ENCODE measurements at regions not wholly inside any gene's neighbourhood (a gene's known extent, or its start where the extent isn't known, plus 50 kb on each side); places are given as distances from the start of the nearest gene placed in this dataset.

- Histone ChIP-seq H3K4ac (ENCODE audit: low read depth in 1 of 2, low read length in 2 of 2) (no peak overlapping the region), H3K23ac (ENCODE audit: low read length in 2 of 2) (no peak overlapping the region), H3K4me2 (ENCODE audit: low read length, poor library complexity, severe bottlenecking) (no peak overlapping the region), H3K27ac (ENCODE audit: low read length, poor library complexity, severe bottlenecking) (no peak overlapping the region), H3K4me3 (ENCODE audit: insufficient read depth in 1 of 2, low read depth in 1 of 2, low read length in 2 of 2) (no peak overlapping the region), H2AK5ac (ENCODE audit: low read length, severe bottlenecking) (no peak overlapping the region), H4K91ac (ENCODE audit: low read length) (no peak overlapping the region), H2BK120ac (ENCODE audit: low read depth, low read length) (no peak overlapping the region), H2BK15ac (ENCODE audit: low read depth, poor library complexity, severe bottlenecking) (no peak overlapping the region), H3K4me1 (ENCODE audit: control insufficient read depth, insufficient read depth, low read depth, low read length) (no peaks in the 10 kb centered on the region), H3K79me1 (replicated peaks; ENCODE audit: low read length, poor library complexity, severe bottlenecking) (no peaks in the 10 kb centered on the region), H4K8ac (ENCODE audit: low read length) (no peak overlapping the region), H3K18ac (ENCODE audit: low read depth in 1 of 2, low read length in 2 of 2) (no peak overlapping the region), H3K9ac (ENCODE audit: low read length) (no peak overlapping the region), H3K14ac (ENCODE audit: low read length in 2 of 2) (no peak overlapping the region), H3K36me3 (ENCODE audit: control insufficient read depth in 1 of 2, insufficient read depth in 2 of 2, low read depth in 1 of 2, low read length in 2 of 2) (no peaks in the 10 kb centered on the region), H2BK12ac (ENCODE audit: low read length in 2 of 2) (no peak overlapping the region), H3K27me3 (ENCODE audit: control insufficient read depth in 1 of 2, insufficient read depth in 1 of 2, low read length in 2 of 2) (peaks cover 0 to 3% of the 10 kb centered on the region in 2 experiments), H3K9me3 (ENCODE audit: control insufficient read depth, low read length) (no peaks in the 10 kb centered on the region), H2BK5ac (ENCODE audit: low read depth, low read length, poor library complexity, severe bottlenecking) (no peak overlapping the region), H2AFZ (ENCODE audit: low read depth, low read length) (no peak overlapping the region)
- DNase-seq: no peak
- WGBS: 100% methylated on average over 1 of the region's 1 CpG
Measured at GRCh38 chr3:157767607-157768006, 264.4 kb upstream of the VEPH1 start.

- Histone ChIP-seq H2BK5ac (ENCODE audit: low read depth, low read length, poor library complexity, severe bottlenecking) (no peak overlapping the region), H2AFZ (ENCODE audit: low read depth, low read length) (no peak overlapping the region)
Measured at GRCh38 chr3:157763644-157764043, 260.4 kb upstream of the VEPH1 start.

GRCh38 chr3:157759311-157759710 lies 256.1 kb upstream of the VEPH1 start:
- Histone ChIP-seq H3K79me1 (replicated peaks; ENCODE audit: low read length, poor library complexity, severe bottlenecking) (no peaks in the 10 kb centered on the region), H2BK12ac (ENCODE audit: low read length in 2 of 2) (no peak overlapping the region), H2AFZ (ENCODE audit: low read depth, low read length) (no peak overlapping the region), H3K18ac (ENCODE audit: low read depth in 1 of 2, low read length in 2 of 2) (no peak overlapping the region), H2BK120ac (ENCODE audit: low read depth, low read length) (no peak overlapping the region), H3K4me3 (ENCODE audit: insufficient read depth in 1 of 2, low read depth in 1 of 2, low read length in 2 of 2) (no peak overlapping the region), H3K4me2 (ENCODE audit: low read length, poor library complexity, severe bottlenecking) (no peak overlapping the region), H3K27ac (ENCODE audit: low read length, poor library complexity, severe bottlenecking) (no peak overlapping the region), H4K91ac (ENCODE audit: low read length) (no peak overlapping the region), H3K4ac (ENCODE audit: low read depth in 1 of 2, low read length in 2 of 2) (no peak overlapping the region), H2BK15ac (ENCODE audit: low read depth, poor library complexity, severe bottlenecking) (no peak overlapping the region), H2BK5ac (ENCODE audit: low read depth, low read length, poor library complexity, severe bottlenecking) (no peak overlapping the region), H3K36me3 (ENCODE audit: control insufficient read depth in 1 of 2, insufficient read depth in 2 of 2, low read depth in 1 of 2, low read length in 2 of 2) (no peaks in the 10 kb centered on the region), H3K4me1 (ENCODE audit: control insufficient read depth, insufficient read depth, low read depth, low read length) (no peaks in the 10 kb centered on the region), H3K14ac (ENCODE audit: low read length in 2 of 2) (no peak overlapping the region), H3K27me3 (ENCODE audit: control insufficient read depth in 1 of 2, insufficient read depth in 1 of 2, low read length in 2 of 2) (peaks cover 0 to 6% of the 10 kb centered on the region in 2 experiments), H2AK5ac (ENCODE audit: low read length, severe bottlenecking) (no peak overlapping the region), H4K8ac (ENCODE audit: low read length) (no peak overlapping the region), H3K23ac (ENCODE audit: low read length in 2 of 2) (no peak overlapping the region), H3K9me3 (ENCODE audit: control insufficient read depth, low read length) (no peaks in the 10 kb centered on the region), H3K9ac (ENCODE audit: low read length) (no peak overlapping the region)
- no peak for DNase-seq
- 70% methylated on average over 4 of the region's 4 CpGs for WGBS

More at GRCh38 chr3:157763644-157764043, 260.4 kb upstream of the VEPH1 start:
- Histone ChIP-seq H3K23ac (ENCODE audit: low read length in 2 of 2) (no peak overlapping the region), H3K79me1 (replicated peaks; ENCODE audit: low read length, poor library complexity, severe bottlenecking) (no peaks in the 10 kb centered on the region), H3K4me2 (ENCODE audit: low read length, poor library complexity, severe bottlenecking) (no peak overlapping the region), H3K9me3 (ENCODE audit: control insufficient read depth, low read length) (no peaks in the 10 kb centered on the region), H2BK15ac (ENCODE audit: low read depth, poor library complexity, severe bottlenecking) (no peak overlapping the region), H3K14ac (ENCODE audit: low read length in 2 of 2) (no peak overlapping the region), H3K18ac (ENCODE audit: low read depth in 1 of 2, low read length in 2 of 2) (no peak overlapping the region), H3K9ac (ENCODE audit: low read length) (no peak overlapping the region), H3K27me3 (ENCODE audit: control insufficient read depth in 1 of 2, insufficient read depth in 1 of 2, low read length in 2 of 2) (peaks cover 0 to 3% of the 10 kb centered on the region in 2 experiments), H3K4me1 (ENCODE audit: control insufficient read depth, insufficient read depth, low read depth, low read length) (no peaks in the 10 kb centered on the region), H3K4ac (ENCODE audit: low read depth in 1 of 2, low read length in 2 of 2) (no peak overlapping the region), H4K91ac (ENCODE audit: low read length) (no peak overlapping the region), H2BK12ac (ENCODE audit: low read length in 2 of 2) (no peak overlapping the region), H4K8ac (ENCODE audit: low read length) (no peak overlapping the region), H3K36me3 (ENCODE audit: control insufficient read depth in 1 of 2, insufficient read depth in 2 of 2, low read depth in 1 of 2, low read length in 2 of 2) (no peaks in the 10 kb centered on the region), H3K4me3 (ENCODE audit: insufficient read depth in 1 of 2, low read depth in 1 of 2, low read length in 2 of 2) (no peak overlapping the region), H2AK5ac (ENCODE audit: low read length, severe bottlenecking) (no peak overlapping the region), H3K27ac (ENCODE audit: low read length, poor library complexity, severe bottlenecking) (no peak overlapping the region), H2BK120ac (ENCODE audit: low read depth, low read length) (no peak overlapping the region)
- DNase-seq: no peak

DNA sequence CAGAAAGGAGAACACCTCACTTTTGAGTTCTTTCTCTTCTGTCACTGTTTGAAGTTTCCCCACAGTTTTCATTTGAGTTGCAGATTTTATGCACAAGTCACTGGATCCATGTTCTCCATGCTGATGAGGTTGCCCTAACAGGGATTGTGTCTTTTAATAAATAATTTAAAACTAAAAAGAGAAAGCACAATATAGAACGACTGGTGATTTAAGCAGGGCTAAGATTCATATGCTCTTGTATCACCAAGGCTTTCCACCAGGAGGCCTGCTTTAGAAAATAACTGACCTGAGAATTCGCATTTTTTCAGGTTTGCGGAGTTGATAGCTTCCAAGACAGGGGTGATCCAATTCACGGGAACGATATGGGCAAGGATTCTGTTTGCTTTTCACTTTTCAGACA lies 252.0 kb upstream of the VEPH1 start:
- H3K27me3 ChIP-seq (ENCODE audit: control insufficient read depth in 1 of 2, insufficient read depth in 1 of 2, low read length in 2 of 2): peaks cover 0 to 4% of the 10 kb centered on the region in 2 experiments
- H2BK15ac ChIP-seq (ENCODE audit: low read depth, poor library complexity, severe bottlenecking): no peak overlapping the region
- H3K18ac ChIP-seq (ENCODE audit: low read depth in 1 of 2, low read length in 2 of 2): no peak overlapping the region
- no peak overlapping the region for H2BK12ac ChIP-seq (ENCODE audit: low read length in 2 of 2)
- 75% methylated on average over 5 of the region's 5 CpGs for WGBS
- H2AK5ac ChIP-seq (ENCODE audit: low read length, severe bottlenecking): no peak overlapping the region
- H2AFZ ChIP-seq (ENCODE audit: low read depth, low read length): no peak overlapping the region
- no peaks in the 10 kb centered on the region for H3K36me3 ChIP-seq (ENCODE audit: control insufficient read depth in 1 of 2, insufficient read depth in 2 of 2, low read depth in 1 of 2, low read length in 2 of 2)
- no peak overlapping the region for H3K4me3 ChIP-seq (ENCODE audit: insufficient read depth in 1 of 2, low read depth in 1 of 2, low read length in 2 of 2)
- H4K91ac ChIP-seq (ENCODE audit: low read length): no peak overlapping the region
- H2BK120ac ChIP-seq (ENCODE audit: low read depth, low read length): no peak overlapping the region
- no peak overlapping the region for H3K23ac ChIP-seq (ENCODE audit: low read length in 2 of 2)
- no peak overlapping the region for H2BK5ac ChIP-seq (ENCODE audit: low read depth, low read length, poor library complexity, severe bottlenecking)
- no peak overlapping the region for H3K27ac ChIP-seq (ENCODE audit: low read length, poor library complexity, severe bottlenecking)
- H3K79me1 ChIP-seq (replicated peaks; ENCODE audit: low read length, poor library complexity, severe bottlenecking): no peaks in the 10 kb centered on the region
- no peak overlapping the region for H3K9ac ChIP-seq (ENCODE audit: low read length)
- H4K8ac ChIP-seq (ENCODE audit: low read length): no peak overlapping the region
- H3K4me2 ChIP-seq (ENCODE audit: low read length, poor library complexity, severe bottlenecking): no peak overlapping the region
- no peak overlapping the region for H3K4ac ChIP-seq (ENCODE audit: low read depth in 1 of 2, low read length in 2 of 2)
- H3K9me3 ChIP-seq (ENCODE audit: control insufficient read depth, low read length): peaks cover under 1% of the 10 kb centered on the region
- no peak for DNase-seq
- no peaks in the 10 kb centered on the region for H3K4me1 ChIP-seq (ENCODE audit: control insufficient read depth, insufficient read depth, low read depth, low read length)
- H3K14ac ChIP-seq (ENCODE audit: low read length in 2 of 2): no peak overlapping the region

Measured in mesenchymal stem cell (in vitro differentiated cells and primary cell).